Muscle layer of colon (tissue), 2 donors: ENCODE measurements at regions not wholly inside any gene's neighbourhood (a gene's known extent, or its start where the extent isn't known, plus 50 kb on each side); places are given as distances from the start of the nearest gene placed in this dataset.
"Not testable (repeated sequence)": the region's sequence is repeated elsewhere in the genome, so short reads cannot be mapped to it uniquely, and the experiment has no call there.

Source experiments
- H3K27ac ChIP-seq: one replicate; pipeline ENCODE4 v1.7.0; 2013; ENCODE audit warnings: low read depth, mild to moderate bottlenecking, low read length, moderate library complexity
- H3K27me3 ChIP-seq, 2 donors: one replicate each; pipeline ENCODE4 v1.7.0; 2013; ENCODE audit warnings: low read length in 2 of 2, mild to moderate bottlenecking in 2 of 2; ENCODE audit not compliant: insufficient read depth in 2 of 2, control insufficient read depth in 1 of 2
- H3K36me3 ChIP-seq: one replicate; pipeline ENCODE4 v1.7.0; 2013; ENCODE audit warnings: mild to moderate bottlenecking, low read length; ENCODE audit not compliant: insufficient read depth
- H3K4me1 ChIP-seq: one replicate; pipeline ENCODE4 v1.7.0; 2013; ENCODE audit warnings: mild to moderate bottlenecking, low read length; ENCODE audit not compliant: insufficient read depth
- H3K4me3 ChIP-seq, 2 donors: one replicate each; pipeline ENCODE4 v1.7.0; 2013; ENCODE audit warnings: low read length in 2 of 2, low read depth in 1 of 2, mild to moderate bottlenecking in 1 of 2, moderate library complexity in 1 of 2
- H3K9ac ChIP-seq: one replicate; pipeline ENCODE4 v1.7.0; 2013; ENCODE audit warnings: low read length
- H3K9me3 ChIP-seq: one replicate; pipeline ENCODE4 v1.7.0; 2013; ENCODE audit warnings: mild to moderate bottlenecking, low read length
- donor health status: abdominal sarcoma.
- donor health status: Adenocarcinoma of cecum.

DNA sequence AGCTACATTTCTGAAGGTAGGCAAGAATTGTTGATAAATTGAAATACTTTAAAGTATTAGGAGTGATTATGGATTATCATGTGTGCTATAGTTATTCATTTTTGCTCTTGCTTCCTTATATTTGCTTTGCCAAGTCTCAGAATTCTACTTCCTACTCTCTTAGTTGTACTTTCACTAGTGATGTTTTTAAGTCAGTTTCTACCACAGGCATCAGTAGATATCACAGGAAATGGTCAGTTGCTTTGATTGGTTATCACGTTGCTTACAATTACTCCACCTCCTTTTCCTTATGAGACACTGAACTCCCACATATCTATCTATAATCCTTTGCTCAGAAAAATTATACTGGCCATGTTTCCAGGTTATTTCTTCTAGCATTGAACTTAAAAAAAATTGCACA lies 472.8 kb downstream of the DMRTA1 start:
- Histone ChIP-seq H3K4me1 (no peaks in the 10 kb centered on the region), H3K27me3 (no peaks in the 10 kb centered on the region), H3K27ac (no peak overlapping the region), H3K36me3 (no peaks in the 10 kb centered on the region), H3K4me3 (no peak overlapping the region), H3K9ac (no peak overlapping the region), H3K9me3 (no peaks in the 10 kb centered on the region)

DNA sequence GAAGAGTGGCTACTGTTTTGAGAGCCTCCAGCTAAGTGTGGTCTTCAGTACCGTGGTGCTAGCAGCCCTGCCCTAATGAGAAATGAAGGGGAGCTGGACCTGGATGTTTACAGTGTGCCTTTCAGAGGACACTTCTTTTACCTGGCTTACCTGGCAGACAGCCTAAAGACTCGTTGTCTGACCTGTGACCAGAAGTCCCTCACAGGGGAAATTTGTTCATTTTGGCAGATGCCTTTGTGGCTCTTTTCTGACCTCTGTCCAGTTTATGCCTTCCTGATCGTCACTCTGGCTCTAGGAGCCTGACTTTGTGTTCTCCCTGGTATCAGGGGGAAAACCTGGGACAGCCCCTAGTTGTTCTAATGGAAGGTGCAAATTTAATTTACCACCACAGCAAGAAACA lies 475.1 kb downstream of the DMRTA1 start:
- no peaks in the 10 kb centered on the region for H3K36me3 ChIP-seq
- H3K9me3 ChIP-seq = no peaks in the 10 kb centered on the region
- no peaks in the 10 kb centered on the region for H3K4me1 ChIP-seq
- no peaks in the 10 kb centered on the region for H3K27me3 ChIP-seq
- H3K27ac ChIP-seq = no peak overlapping the region
- H3K4me3 ChIP-seq = no peak overlapping the region
- H3K9ac ChIP-seq = no peak overlapping the region

GRCh38 chr9:22922222-22922621 lies 475.6 kb downstream of the DMRTA1 start:
- no peaks in the 10 kb centered on the region for H3K27me3 ChIP-seq
- H3K27ac ChIP-seq = no peak overlapping the region
- no peak overlapping the region for H3K4me3 ChIP-seq
- no peaks in the 10 kb centered on the region for H3K4me1 ChIP-seq
- H3K9me3 ChIP-seq = no peaks in the 10 kb centered on the region
- no peak overlapping the region for H3K9ac ChIP-seq
- no peaks in the 10 kb centered on the region for H3K36me3 ChIP-seq

DNA sequence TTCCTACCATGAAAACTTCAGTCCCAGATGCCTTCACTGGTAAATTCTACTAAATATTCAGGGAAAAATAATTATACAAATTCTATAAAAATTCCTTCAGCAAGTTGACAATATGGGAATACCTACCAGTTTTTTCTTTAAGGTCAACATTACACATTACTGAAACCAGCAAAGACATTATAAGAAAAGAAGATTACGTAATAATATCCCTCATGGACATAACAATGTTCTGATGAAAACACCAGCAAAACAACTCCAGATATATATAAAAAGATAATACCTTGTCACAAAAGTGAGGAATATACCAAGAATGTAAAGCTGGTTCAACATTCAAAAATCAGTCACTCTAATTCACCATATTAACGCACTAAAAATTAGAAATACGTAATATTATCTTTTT lies 507.9 kb downstream of the DMRTA1 start:
- Histone ChIP-seq H3K4me3 (no peak overlapping the region), H3K9ac (no peak overlapping the region), H3K36me3 (no peaks in the 10 kb centered on the region), H3K4me1 (no peaks in the 10 kb centered on the region), H3K9me3 (no peaks in the 10 kb centered on the region), H3K27ac (no peak overlapping the region), H3K27me3 (no peaks in the 10 kb centered on the region)

- no peak overlapping the region for H3K9ac ChIP-seq
- no peaks in the 10 kb centered on the region for H3K4me1 ChIP-seq
- no peak overlapping the region for H3K4me3 ChIP-seq
- H3K9me3 ChIP-seq = no peaks in the 10 kb centered on the region
- no peak overlapping the region for H3K27ac ChIP-seq
- no peaks in the 10 kb centered on the region for H3K36me3 ChIP-seq
- H3K27me3 ChIP-seq = no peaks in the 10 kb centered on the region
Measured at GRCh38 chr9:22954964-22955363, 508.3 kb downstream of the DMRTA1 start.

DNA sequence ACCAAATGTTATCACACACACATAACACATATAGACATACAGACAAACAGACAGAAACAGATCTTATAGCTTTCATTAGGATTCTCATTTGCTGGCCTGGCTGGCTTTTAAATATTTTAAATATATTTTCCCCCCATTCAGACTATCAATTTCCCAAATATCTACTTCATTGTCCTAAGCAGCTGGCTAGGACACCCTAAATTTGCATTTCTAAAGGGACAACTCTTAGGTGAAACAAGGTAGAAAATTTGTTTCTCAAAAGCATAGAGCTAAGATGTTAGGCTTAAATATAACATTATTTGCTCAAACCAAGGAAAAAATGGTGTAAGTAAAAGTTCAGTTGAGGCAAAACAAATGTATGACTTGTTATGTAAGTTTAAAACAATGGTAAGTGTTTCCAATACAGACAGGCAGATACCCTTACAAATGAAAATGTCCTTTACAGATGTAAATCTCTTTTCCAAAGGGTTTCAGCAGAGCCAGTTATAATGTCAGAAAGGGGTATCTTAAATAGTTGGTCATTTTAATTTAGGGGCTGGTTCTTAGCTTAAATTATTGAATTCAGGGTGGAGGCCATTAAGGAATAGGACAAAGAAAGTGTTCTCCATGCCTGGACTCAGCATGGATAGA lies 522.8 kb downstream of the DMRTA1 start:
- H3K36me3 ChIP-seq = no peaks in the 10 kb centered on the region
- H3K4me3 ChIP-seq = no peak overlapping the region
- no peak overlapping the region for H3K27ac ChIP-seq
- no peaks in the 10 kb centered on the region for H3K9me3 ChIP-seq
- no peaks in the 10 kb centered on the region for H3K4me1 ChIP-seq
- no peak overlapping the region for H3K9ac ChIP-seq
- H3K27me3 ChIP-seq = no peaks in the 10 kb centered on the region

DNA sequence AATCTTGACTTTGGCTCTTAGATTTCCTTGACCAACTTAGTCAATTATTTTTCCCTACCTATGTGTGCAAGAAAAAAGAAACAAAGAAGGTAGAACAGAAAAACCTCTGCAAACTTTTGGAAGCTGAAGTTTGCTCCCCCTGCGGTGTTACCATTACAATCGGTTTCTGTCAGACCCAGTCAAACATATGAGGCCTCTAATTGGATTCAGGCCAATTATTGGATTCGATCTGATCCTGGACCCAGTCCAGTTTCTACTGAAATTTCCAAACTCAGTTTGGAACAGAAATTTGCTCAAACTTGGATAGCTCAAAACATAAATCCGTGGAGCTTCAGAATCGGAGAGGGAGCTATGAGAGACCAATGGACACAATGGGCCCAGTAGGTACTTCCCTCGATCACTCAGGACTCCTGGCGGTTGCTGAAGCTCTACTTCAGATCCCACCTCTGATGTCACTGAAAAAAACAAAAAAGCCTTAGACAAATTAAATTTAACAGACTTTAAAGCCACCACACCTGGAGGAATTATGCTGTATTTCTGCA lies 523.9 kb downstream of the DMRTA1 start:
- H3K36me3 ChIP-seq = no peaks in the 10 kb centered on the region
- no peaks in the 10 kb centered on the region for H3K4me1 ChIP-seq
- no peak overlapping the region for H3K9ac ChIP-seq
- no peaks in the 10 kb centered on the region for H3K9me3 ChIP-seq
- no peak overlapping the region for H3K4me3 ChIP-seq
- no peaks in the 10 kb centered on the region for H3K27me3 ChIP-seq
- H3K27ac ChIP-seq = no peak overlapping the region

- no peak overlapping the region for H3K4me3 ChIP-seq
- no peaks in the 10 kb centered on the region for H3K9me3 ChIP-seq
- H3K36me3 ChIP-seq = no peaks in the 10 kb centered on the region
- no peaks in the 10 kb centered on the region for H3K27me3 ChIP-seq
- no peak overlapping the region for H3K9ac ChIP-seq
- no peaks in the 10 kb centered on the region for H3K4me1 ChIP-seq
- H3K27ac ChIP-seq = no peak overlapping the region
Measured at GRCh38 chr9:22975951-22976350, 529.3 kb downstream of the DMRTA1 start.

- no peaks in the 10 kb centered on the region for H3K27me3 ChIP-seq
- H3K9me3 ChIP-seq = no peaks in the 10 kb centered on the region
- no peak overlapping the region for H3K9ac ChIP-seq
- H3K36me3 ChIP-seq = no peaks in the 10 kb centered on the region
- H3K4me1 ChIP-seq = no peaks in the 10 kb centered on the region
- no peak overlapping the region for H3K27ac ChIP-seq
- no peak overlapping the region for H3K4me3 ChIP-seq
Measured at GRCh38 chr9:22976454-22976853, 529.8 kb downstream of the DMRTA1 start.

DNA sequence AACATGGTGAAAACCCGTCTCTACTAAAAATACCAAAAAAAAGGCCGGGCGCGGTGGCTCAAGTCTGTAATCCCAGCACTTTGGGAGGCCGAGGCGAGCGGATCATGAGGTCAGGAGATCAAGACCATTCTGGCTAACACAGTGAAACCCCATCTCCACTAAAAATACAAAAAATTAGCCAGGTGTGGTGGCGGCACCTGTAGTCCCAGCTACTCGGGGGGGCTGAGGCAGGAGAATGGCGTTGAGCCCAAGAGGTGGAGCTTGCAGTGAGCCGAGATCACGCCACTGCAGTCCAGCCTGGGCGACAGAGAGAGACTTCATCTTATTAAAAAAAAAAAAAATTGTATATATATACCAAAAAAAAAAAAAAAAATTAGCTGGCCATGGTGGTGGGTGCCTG lies 533.8 kb downstream of the DMRTA1 start:
- H3K27ac ChIP-seq, H3K4me3 ChIP-seq, H3K36me3 ChIP-seq, H3K9me3 ChIP-seq, H3K27me3 ChIP-seq, H3K9ac ChIP-seq, H3K4me1 ChIP-seq: not testable (repeated sequence)

- no peaks in the 10 kb centered on the region for H3K9me3 ChIP-seq
- H3K4me3 ChIP-seq = no peak overlapping the region
- no peak overlapping the region for H3K27ac ChIP-seq
- no peaks in the 10 kb centered on the region for H3K36me3 ChIP-seq
- no peak overlapping the region for H3K9ac ChIP-seq
- H3K4me1 ChIP-seq = no peaks in the 10 kb centered on the region
- no peaks in the 10 kb centered on the region for H3K27me3 ChIP-seq
Measured at GRCh38 chr9:22986556-22986955, 539.9 kb downstream of the DMRTA1 start.

DNA sequence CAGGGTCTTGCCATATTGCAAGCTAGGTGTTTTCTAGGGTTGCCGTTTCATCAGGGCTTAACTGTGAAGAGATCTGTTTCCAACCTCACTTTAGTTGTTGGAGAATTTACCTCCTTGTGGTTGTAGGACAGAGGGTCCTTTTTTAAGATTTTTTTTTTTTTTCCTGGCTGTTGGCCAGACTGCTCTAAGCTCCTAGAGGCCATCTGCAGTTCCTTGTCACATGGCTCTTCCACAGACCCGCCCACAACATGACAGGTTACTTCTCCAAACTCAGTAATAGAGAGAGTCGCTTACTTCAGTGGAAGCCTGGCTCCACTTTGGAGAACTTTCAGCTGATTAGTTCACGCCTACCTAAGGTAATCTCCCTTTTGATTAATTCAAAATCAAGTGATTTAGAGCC lies 543.7 kb downstream of the DMRTA1 start:
- Histone ChIP-seq H3K4me1 (no peaks in the 10 kb centered on the region), H3K9me3 (no peaks in the 10 kb centered on the region), H3K27me3 (no peaks in the 10 kb centered on the region), H3K27ac (no peak overlapping the region), H3K4me3 (no peak overlapping the region), H3K9ac (no peak overlapping the region), H3K36me3 (no peaks in the 10 kb centered on the region)
